ENCODE measurements at regions not wholly inside any gene's neighbourhood (a gene's known extent, or its start where the extent isn't known, plus 50 kb on each side); places are given as distances from the start of the nearest gene placed in this dataset.

DNA sequence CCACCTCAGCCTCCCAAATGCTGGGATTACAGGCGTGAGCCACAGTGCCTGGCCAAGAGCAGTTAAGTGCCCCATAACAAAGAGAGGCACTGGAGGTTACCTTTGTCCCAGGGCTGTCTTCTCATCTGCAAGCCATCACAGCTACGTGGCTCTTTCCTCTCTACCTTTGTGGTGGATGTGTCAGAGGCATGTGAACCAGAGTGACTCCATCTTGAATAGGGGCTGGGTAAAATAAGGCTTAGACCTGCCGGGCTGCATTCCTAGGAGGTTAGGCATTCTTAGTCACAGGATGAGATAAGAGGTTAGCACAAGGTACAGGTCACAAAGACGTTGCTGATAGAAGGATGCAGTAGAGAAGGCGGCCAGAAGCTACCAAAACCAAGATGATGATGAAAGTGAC lies 59.4 kb upstream of the POU2F1 start:
- intact Hi-C loops (cut with DNase I), result no loop called here
- ATAC-seq (no peak), DNase-seq (no peak)
- H3K4me1 ChIP-seq (ENCODE audit: control insufficient read depth, insufficient read depth, low read length), result no peaks in the 10 kb centered on the region
- WGBS, result 61% methylated on average over 5 of the region's 5 CpGs
- H3K27me3 ChIP-seq (ENCODE audit: control insufficient read depth, insufficient read depth), result no peaks in the 10 kb centered on the region
- no peak overlapping the region for H3K27ac ChIP-seq (ENCODE audit: low read length)
- H3K9me3 ChIP-seq (ENCODE audit: control insufficient read depth, low read length), result no peaks in the 10 kb centered on the region
- no peak overlapping the region for H3K4me3 ChIP-seq (ENCODE audit: low read length)

DNA sequence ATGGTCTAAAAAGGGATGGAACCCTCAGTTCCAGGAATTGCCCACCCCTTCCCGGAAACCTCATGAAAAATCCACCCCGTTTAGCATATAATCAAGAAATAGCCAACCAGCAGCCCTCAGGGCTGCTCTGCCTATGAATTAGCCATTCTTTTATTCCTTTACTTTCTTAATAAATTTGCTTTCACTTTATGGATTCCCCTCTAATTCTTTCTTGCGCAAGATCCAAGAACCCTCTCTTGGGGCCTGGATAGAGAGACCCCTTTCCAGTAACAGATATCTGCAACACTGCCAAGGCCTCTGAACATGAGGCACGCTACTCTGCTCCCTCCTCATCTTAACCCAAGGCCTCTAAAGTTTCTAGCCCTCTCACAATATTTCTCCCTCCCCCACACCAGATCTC lies 58.9 kb upstream of the POU2F1 start:
- intact Hi-C loops (cut with DNase I), result no loop called here
- DNase-seq (no peak), ATAC-seq (no peak)
- no peaks in the 10 kb centered on the region for H3K4me1 ChIP-seq (ENCODE audit: control insufficient read depth, insufficient read depth, low read length)
- H3K27me3 ChIP-seq (ENCODE audit: control insufficient read depth, insufficient read depth), result no peaks in the 10 kb centered on the region
- H3K27ac ChIP-seq (ENCODE audit: low read length), result no peak overlapping the region
- H3K9me3 ChIP-seq (ENCODE audit: control insufficient read depth, low read length), result no peaks in the 10 kb centered on the region
- no peak overlapping the region for H3K4me3 ChIP-seq (ENCODE audit: low read length)
- 88% methylated on average over 4 of the region's 4 CpGs for WGBS

DNA sequence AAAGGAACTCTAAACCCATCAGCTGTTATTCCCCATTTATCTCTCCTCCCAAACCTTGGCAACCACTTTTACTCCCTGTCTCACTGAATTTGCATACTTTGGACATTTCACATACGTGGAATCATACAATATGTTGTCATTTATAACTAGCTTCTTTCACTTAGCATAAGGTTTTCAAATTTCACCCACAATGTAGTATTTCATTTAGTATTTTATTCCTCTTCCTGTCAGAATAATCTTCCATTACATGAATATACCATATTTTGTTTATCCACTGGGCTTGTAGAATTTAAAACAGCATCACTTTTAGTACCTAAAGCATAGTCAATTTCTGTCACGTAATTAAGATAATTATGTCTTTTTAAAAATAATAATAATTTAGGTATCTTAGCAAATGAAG lies 55.5 kb upstream of the POU2F1 start:
- DNase-seq (no peak), ATAC-seq (no peak)
- intact Hi-C loops (cut with DNase I), result no loop called here
- no peaks in the 10 kb centered on the region for H3K9me3 ChIP-seq (ENCODE audit: control insufficient read depth, low read length)
- no peak overlapping the region for H3K27ac ChIP-seq (ENCODE audit: low read length)
- H3K4me1 ChIP-seq (ENCODE audit: control insufficient read depth, insufficient read depth, low read length), result no peaks in the 10 kb centered on the region
- H3K27me3 ChIP-seq (ENCODE audit: control insufficient read depth, insufficient read depth), result no peaks in the 10 kb centered on the region
- H3K4me3 ChIP-seq (ENCODE audit: low read length), result no peak overlapping the region
- WGBS, result 90% methylated on average over 2 of the region's 2 CpGs

GRCh38 chr1:167165948-167166689 lies 54.6 kb upstream of the POU2F1 start:
- H3K27ac ChIP-seq (ENCODE audit: low read length), result no peak overlapping the region
- no peaks in the 10 kb centered on the region for H3K9me3 ChIP-seq (ENCODE audit: control insufficient read depth, low read length)
- DNase-seq, result no peak
- 35% methylated on average over 14 of the region's 14 CpGs for WGBS
- intact Hi-C loops (cut with DNase I), result no loop called here
- peak in 1 of 2 donors; percentile 25 for ATAC-seq
- no peaks in the 10 kb centered on the region for H3K4me1 ChIP-seq (ENCODE audit: control insufficient read depth, insufficient read depth, low read length)
- no peak overlapping the region for H3K4me3 ChIP-seq (ENCODE audit: low read length)
- H3K27me3 ChIP-seq (ENCODE audit: control insufficient read depth, insufficient read depth), result no peaks in the 10 kb centered on the region

DNA sequence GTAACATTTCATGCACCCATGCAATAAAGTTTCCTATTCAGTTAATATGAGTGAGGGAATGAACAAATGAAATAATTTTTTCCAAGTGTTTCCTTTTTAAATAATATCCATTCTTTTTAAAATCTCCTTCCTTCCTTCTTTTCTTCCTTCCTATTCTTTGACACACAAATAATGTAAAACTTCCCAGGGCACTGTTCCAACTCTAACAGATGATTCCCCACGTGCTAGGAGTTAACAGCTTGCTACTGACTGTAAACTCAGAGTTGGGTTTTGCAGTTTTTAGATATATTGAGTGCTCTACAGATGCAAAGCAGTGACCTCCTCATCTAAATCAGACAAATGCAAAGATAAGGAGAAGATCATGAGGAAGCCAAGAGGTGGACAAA lies 54.0 kb upstream of the POU2F1 start:
- H3K27me3 ChIP-seq (ENCODE audit: control insufficient read depth, insufficient read depth), result no peaks in the 10 kb centered on the region
- no peaks in the 10 kb centered on the region for H3K4me1 ChIP-seq (ENCODE audit: control insufficient read depth, insufficient read depth, low read length)
- no peak overlapping the region for H3K27ac ChIP-seq (ENCODE audit: low read length)
- intact Hi-C loops (cut with DNase I), result no loop called here
- DNase-seq (no peak), ATAC-seq (no peak)
- 12% methylated on average over 1 of the region's 1 CpG for WGBS
- no peak overlapping the region for H3K4me3 ChIP-seq (ENCODE audit: low read length)
- H3K9me3 ChIP-seq (ENCODE audit: control insufficient read depth, low read length), result no peaks in the 10 kb centered on the region

GRCh38 chr1:167168424-167168823 lies 52.3 kb upstream of the POU2F1 start:
- no peak for ATAC-seq

DNA sequence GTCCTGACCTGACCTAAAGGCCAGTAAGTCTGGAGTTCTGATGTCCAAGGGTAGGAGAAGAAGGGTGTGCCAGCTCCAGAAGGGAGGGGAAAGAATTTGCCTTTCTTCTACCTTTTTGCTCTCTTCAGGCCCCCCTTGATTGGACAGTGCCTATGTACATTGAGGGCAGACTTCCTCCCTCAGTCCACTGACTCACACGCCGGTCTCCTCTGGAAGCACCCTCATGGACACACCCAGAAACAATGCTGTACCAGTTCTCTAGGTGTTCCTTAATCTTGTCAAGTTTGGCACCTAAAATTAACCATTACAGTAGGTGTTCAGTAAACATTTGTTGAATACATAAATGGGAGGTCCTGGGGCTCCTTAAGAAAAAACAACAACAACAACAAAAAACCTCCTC lies 51.0 kb upstream of the POU2F1 start:
- 84% methylated on average over 2 of the region's 2 CpGs for WGBS
- no peaks in the 10 kb centered on the region for H3K27me3 ChIP-seq (ENCODE audit: control insufficient read depth, insufficient read depth)
- no peak for ATAC-seq
- no peaks in the 10 kb centered on the region for H3K9me3 ChIP-seq (ENCODE audit: control insufficient read depth, low read length)
- H3K4me1 ChIP-seq (ENCODE audit: control insufficient read depth, insufficient read depth, low read length), result no peaks in the 10 kb centered on the region
- H3K27ac ChIP-seq (ENCODE audit: low read length), result no peak overlapping the region
- no peak for DNase-seq
- intact Hi-C loops (cut with DNase I), result no loop called here
- H3K4me3 ChIP-seq (ENCODE audit: low read length), result no peak overlapping the region

More at GRCh38 chr1:167168424-167168823, 52.3 kb upstream of the POU2F1 start:
- Histone ChIP-seq H3K4me3 (ENCODE audit: low read length) (no peak overlapping the region), H3K27ac (ENCODE audit: low read length) (no peak overlapping the region), H3K27me3 (ENCODE audit: control insufficient read depth, insufficient read depth) (no peaks in the 10 kb centered on the region), H3K9me3 (ENCODE audit: control insufficient read depth, low read length) (no peaks in the 10 kb centered on the region), H3K4me1 (ENCODE audit: control insufficient read depth, insufficient read depth, low read length) (no peaks in the 10 kb centered on the region)
- WGBS, result 17% methylated on average over 7 of the region's 7 CpGs
- intact Hi-C loops (cut with DNase I), result no loop called here
- DNase-seq, result no peak
